Activated T-cell treated with anti-CD3 and anti-CD28 coated beads, Interleukin-2, amount 50 U/mL, for 48 hours (primary cell): ENCODE measurements at regions not wholly inside any gene's neighbourhood (a gene's known extent, or its start where the extent isn't known, plus 50 kb on each side); places are given as distances from the start of the nearest gene placed in this dataset.
"Not testable (repeated sequence)": the region's sequence is repeated elsewhere in the genome, so short reads cannot be mapped to it uniquely, and the experiment has no call there.

Experiments used
- DNase-seq, 2 experiments: peaks; one replicate each; pipeline ENCODE4 v3.0.0-alpha.2; 2020

DNA sequence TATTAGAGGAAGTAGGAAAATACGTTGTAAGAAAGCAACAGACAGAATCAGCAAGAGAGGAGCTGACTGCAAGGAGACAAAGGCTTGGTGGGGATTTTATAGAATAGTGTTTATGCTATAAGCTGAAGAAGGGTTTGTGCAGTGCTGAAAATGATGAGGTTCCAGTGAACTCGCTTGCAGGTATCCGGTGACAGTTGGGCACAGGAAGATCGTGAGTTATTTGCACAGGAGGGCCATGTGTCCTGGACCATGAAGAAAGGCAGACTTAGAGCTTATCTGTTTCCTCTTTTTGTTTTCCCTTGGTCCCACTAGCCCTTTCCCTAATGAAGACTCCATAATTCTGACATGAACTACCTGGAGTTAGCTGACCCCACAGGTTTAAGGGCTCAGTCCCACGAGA lies 61.4 kb downstream of the NXNL2 start:
- DNase-seq, result no peak

DNA sequence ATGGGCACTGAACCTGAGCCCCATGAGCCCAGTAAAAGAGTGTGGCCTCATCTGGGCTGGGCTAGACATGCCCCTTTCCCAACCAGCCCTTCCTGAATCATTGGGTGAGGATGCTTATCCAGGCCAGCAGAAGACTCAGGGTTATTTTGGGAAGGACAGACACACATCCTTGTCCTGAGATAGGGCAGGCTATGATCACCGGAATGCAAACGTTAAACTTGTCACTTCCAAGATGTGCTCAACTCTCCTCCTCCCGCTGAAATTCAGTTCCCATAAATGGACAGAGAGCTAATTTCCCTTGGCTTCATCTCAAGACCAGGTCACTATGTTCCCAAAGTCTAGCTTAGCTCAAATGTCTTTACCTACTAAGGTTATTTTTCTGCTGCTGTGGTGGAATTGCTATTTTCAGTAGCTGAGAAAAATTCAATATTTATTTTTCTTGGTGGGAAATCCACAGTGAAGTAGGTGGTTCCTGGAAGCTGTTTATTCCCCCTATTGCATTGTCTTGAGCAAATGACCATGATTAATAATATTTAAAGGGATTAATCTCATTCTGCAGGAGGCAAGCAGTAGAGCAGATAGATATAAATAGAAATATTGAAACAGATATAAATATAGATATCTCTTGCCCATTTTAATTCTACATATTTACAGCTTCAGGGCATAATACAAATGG lies 70.0 kb downstream of the NXNL2 start:
- no peak for DNase-seq

- no peak for DNase-seq
Measured at GRCh38 chr9:88605512-88606362, 70.8 kb downstream of the NXNL2 start.

GRCh38 chr9:88614359-88614758 lies 79.4 kb downstream of the NXNL2 start:
- DNase-seq, result no peak

DNA sequence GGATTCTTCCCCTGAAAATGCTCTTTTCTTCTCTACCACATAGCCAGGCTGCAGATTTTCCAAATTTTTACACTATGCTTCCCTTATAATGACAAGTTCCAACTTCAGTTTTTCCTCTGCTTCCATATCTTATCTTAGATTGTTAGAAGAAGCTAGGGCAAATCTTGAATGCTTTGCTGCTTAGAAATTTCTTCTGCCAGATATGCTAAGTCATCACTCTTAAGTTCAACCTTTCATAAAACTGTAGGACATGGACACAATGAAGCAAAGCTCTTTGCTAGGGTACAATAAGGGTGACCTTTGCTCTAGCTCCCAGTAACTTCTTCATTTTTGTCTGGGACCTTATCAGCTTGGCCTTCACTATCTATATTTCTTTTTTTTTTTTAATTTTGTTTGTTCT lies 88.7 kb downstream of the NXNL2 start:
- DNase-seq, result no peak

GRCh38 chr9:88628114-88628513 lies 93.1 kb downstream of the NXNL2 start:
- DNase-seq, result no peak

DNA sequence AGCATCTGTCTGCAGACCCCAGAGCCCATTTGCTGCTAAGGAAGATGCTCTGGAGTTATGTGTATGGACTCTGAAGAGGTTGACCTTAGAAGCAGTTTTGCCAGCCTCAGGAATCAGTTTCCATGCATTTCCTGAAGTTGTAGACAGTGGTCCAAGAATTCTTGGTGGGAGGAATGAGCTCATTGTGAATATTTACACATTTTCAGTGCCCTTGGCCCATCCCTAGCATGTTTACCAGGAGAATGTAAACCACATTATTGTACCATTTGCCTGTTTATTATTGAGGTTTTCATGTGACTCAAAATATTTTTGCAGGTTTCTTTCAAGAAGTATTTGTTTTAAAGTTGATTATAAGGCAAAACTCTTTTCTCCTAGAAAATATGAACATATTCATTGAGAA lies 93.8 kb downstream of the NXNL2 start:
- no peak for DNase-seq

DNA sequence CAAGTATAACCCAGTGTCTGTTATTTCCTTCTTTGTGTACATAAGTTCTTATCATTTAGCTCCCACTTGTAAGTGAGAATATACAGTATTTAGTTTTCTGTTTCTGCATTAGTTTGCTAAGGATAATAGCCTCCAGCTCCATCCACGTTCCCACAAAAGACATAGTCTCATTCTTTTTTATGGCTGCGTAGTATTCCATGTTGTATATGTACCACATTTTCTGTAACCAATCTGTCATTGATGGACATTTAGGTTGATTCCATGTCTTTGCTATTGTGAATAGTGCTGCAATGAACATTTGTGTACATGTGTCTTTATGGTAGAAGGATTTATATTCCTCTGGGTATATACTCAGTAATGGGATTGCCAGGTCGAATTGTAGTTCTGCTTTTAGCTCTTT lies 95.6 kb downstream of the NXNL2 start:
- not testable (repeated sequence) for DNase-seq

- no peak for DNase-seq
Measured at GRCh38 chr9:88635151-88635550, 100.2 kb downstream of the NXNL2 start.

DNA sequence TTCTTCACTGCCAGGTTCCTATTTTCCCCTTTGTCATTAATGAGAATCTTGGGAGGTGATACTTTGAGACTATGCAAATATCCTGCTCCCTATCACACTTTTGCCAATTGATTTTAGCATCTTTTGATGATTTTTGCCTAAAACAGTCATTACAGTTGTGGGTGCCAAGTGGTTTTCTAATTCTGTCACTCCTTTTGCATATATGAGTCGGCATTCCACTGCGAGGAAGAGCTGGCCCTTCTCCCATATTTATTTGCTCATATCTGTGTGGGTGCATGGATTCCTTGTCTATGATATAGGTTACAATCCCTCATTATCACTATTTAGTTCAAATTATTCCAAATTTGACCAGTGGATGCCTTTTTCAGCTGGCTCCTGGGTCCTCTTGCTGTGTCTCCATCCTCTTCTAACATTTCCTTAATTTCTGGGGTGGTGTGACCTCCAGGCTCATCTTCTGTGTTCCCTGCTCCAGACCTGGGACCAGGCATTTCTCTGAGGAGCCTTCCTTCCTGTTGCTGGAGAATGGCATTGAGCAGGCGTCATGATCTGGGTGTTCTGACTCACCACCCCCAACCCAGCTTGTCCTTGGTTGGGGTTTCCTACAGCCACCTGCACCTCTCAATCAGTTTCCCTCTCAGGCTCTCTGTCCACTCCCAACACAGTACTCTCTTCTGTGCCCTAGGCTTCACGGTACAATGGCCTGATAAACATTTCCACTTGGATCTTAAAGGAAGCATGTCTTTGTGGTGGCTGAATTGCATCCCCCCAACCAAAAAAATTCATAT lies 106.7 kb downstream of the NXNL2 start:
- no peak for DNase-seq

GRCh38 chr9:88642336-88642735 lies 107.4 kb downstream of the NXNL2 start:
- DNase-seq, result no peak

GRCh38 chr9:88643931-88644330 lies 109.0 kb downstream of the NXNL2 start:
- DNase-seq, result no peak

- DNase-seq, result no peak
Measured at GRCh38 chr9:88645172-88645878, 110.3 kb downstream of the NXNL2 start.

DNA sequence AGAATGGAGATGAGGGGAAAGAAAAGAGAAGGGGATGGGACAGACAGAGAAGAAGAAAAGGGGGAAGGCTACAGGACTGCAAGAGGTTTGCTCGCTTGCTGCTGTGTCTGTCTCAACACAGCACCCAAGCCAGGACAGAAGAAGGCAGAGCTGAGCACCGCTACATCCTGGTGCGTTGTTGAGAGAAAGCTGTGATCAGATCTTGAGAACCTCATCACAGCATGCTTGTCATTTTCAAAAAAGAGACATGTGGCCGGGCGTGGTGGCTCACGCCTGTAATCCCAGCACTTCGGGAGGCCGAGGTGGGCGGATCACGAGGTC lies 110.9 kb downstream of the NXNL2 start:
- DNase-seq, result no peak

DNA sequence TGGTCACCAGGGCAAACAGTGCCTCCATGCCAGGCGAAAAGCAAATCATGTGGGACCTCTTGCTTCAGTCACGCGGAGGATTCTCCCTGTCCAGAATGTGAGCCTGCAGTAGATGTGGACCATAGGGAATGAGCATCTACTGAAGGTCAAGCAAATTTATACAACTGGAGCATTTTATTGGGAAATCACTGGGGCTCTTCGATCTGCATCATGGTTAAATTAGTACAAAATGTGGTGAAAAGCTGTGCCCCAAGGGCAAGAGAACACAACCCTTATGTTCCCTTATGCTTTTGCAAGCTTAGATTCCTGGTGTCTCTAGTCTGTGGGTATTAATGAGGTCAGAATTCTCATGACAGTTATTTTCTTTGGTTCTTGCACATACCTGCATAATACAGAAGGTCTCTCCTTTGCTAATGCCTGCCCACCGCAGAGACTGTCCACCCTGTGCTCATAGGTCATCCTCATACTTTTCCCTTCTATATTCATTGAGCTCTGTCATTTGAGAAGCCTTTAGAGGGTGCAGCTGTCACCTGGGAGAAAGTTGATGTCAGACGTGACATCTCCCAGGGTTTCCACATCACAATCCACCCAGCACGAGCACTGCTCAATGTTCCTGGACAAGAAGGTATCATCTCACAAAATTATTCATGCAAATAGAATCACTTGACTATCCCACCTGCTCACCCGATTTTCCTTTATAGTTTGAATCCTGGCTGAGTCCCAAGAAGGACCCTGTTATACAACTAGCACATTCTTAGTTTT lies 111.7 kb downstream of the NXNL2 start:
- no peak for DNase-seq

GRCh38 chr9:88651682-88652633 lies 117.0 kb downstream of the NXNL2 start:
- no peak for DNase-seq

DNA sequence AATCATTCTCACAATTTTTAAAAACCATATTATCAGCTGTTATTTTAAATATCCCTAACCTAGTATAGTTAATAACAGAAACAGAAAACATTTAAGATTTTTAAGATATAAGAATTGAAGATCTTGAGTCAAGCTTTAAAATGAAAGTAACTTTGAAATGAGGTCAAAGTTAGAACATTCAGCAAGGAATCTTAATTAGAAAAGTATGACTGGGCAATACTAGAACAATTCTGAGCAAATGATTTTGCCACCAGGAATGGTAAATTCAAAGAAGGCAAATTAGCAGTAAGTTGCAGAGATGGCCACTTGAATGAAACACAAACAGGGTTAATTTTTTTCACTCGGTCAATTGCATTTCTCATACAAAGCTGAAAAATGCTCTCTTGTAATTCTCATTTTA lies 117.9 kb downstream of the NXNL2 start:
- no peak for DNase-seq

GRCh38 chr9:88653406-88653805 lies 118.4 kb downstream of the NXNL2 start:
- DNase-seq, result no peak

GRCh38 chr9:88653911-88654310 lies 118.9 kb downstream of the NXNL2 start:
- DNase-seq, result no peak

DNA sequence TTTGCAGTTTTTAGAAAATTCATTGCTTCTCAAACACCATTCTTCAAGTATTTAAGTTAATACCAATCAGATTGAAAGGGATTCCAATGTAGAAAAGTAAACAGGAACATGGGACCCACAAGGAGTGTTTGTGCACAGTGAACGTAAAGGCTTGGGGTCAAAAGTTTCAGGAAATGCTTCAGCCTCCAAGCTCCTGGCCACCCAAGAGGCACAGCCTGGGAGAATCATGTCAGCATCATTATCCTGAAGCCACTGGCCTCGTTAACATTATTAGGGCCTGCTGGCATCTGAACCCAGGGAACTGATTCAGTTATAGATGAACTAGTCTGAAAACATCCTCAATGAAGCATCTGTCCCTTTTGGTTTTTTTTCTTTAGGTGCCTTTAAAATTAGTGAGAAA lies 122.9 kb downstream of the NXNL2 start:
- DNase-seq, result no peak

GRCh38 chr9:88658311-88658822 lies 123.4 kb downstream of the NXNL2 start:
- no peak for DNase-seq
